ENCODE measurements at regions not wholly inside any gene's neighbourhood (a gene's known extent, or its start where the extent isn't known, plus 50 kb on each side); places are given as distances from the start of the nearest gene placed in this dataset.

- TF ChIP-seq POLR2AphosphoS5 (IDR thresholded peaks at IDR 0.05) = no peak
- TF ChIP-seq CTCF (IDR thresholded peaks at IDR 0.05 in 8 of 11, conservative IDR thresholded peaks at IDR 0.05 in 3 of 11) = no peak
- TF ChIP-seq POLR2A (IDR thresholded peaks at IDR 0.05) = no peak
Observed at GRCh38 chr1:30162565-30162964, 560.8 kb downstream of the MATN1 start.

Measured in spleen (tissue), 7 donors.